Transverse colon (tissue), 4 donors: ENCODE measurements at regions not wholly inside any gene's neighbourhood (a gene's known extent, or its start where the extent isn't known, plus 50 kb on each side); places are given as distances from the start of the nearest gene placed in this dataset.

Source experiments
- DNase-seq: peaks from one replicate; pipeline ENCODE4 v3.0.0-alpha.2; 2019
- H3K27ac ChIP-seq, 4 donors: fragments of 200-600 bp; sonication (generic); 2 replicates each; pipeline ENCODE4 v1.5.1; 2016 to 2018; ENCODE audit warnings: inconsistent platforms in 4 of 4
- H3K27me3 ChIP-seq: fragments of 200-600 bp; sonication (generic); 2 replicates; pipeline ENCODE4 v1.5.1; 2017; ENCODE audit warnings: inconsistent platforms
- H3K36me3 ChIP-seq, 4 donors: fragments of 200-600 bp; sonication (generic); 2 replicates each; pipeline ENCODE4 v1.5.1; 2017 to 2019; ENCODE audit warnings: inconsistent platforms in 4 of 4
- H3K4me1 ChIP-seq, 4 donors: fragments of 200-600 bp; sonication (generic); 2 replicates each; pipeline ENCODE4 v1.5.1; 2017 to 2020; ENCODE audit warnings: inconsistent platforms in 4 of 4
- H3K4me3 ChIP-seq, 4 donors: fragments of 200-600 bp; sonication (generic); 1 replicate in 1 of 4; 2 replicates in 3 of 4; pipeline versions ENCODE4 v1.5.1 to v1.6.1; 2017 to 2019; ENCODE audit warnings: inconsistent platforms in 4 of 4
- H3K9me3 ChIP-seq, 2 donors: fragments of 200-600 bp; sonication (generic); 2 replicates each; pipeline ENCODE4 v1.5.1; 2017 to 2019; ENCODE audit warnings: inconsistent platforms in 2 of 2
- CTCF ChIP-seq, 5 experiments: fragments of 200-600 bp in 3 of 5; fragments of 450-650 bp in 2 of 5; sonication (generic) in 3 of 5; IDR thresholded peaks; 1 replicate in 2 of 5; 2 replicates in 3 of 5; pipeline ENCODE4 v1.5.1; 2016 to 2017; ENCODE audit warnings: antibody characterized with exemption in 5 of 5, inconsistent platforms in 3 of 5, mild to moderate bottlenecking in 2 of 5, moderate library complexity in 1 of 5
- EP300 ChIP-seq: sonication (generic); formaldehyde crosslinking; IDR thresholded peaks from one replicate; pipeline ENCODE4 v1.6.1; 2017; ENCODE audit warnings: antibody characterized with exemption, low read depth
- POLR2A ChIP-seq: fragments of 450-650 bp; IDR thresholded peaks from one replicate; pipeline ENCODE4 v1.6.1; 2016; ENCODE audit warnings: antibody characterized with exemption, mild to moderate bottlenecking, moderate library complexity
- POLR2AphosphoS5 ChIP-seq, 3 donors: sonication (generic); formaldehyde crosslinking; IDR thresholded peaks; one replicate each; pipeline ENCODE4 v1.6.1; 2016; ENCODE audit warnings: antibody characterized with exemption in 3 of 3
- WGBS, 2 donors: methylation state at CpG; one replicate each; pipeline ENCODE4 v1.1.5; 2018; ENCODE audit warnings: low coverage in 1 of 2; 5-methylcytosine and 5-hydroxymethylcytosine counted together
- in situ Hi-C, 4 donors: fragments of 200-750 bp; cut with MboI; loops; one replicate each; pipeline versions ENCODE4 v1.15.0 to v1.15.1; 2017; ENCODE audit warnings: low sequenced_read_pairs in 3 of 4, low pct_ligation_motif_present in 1 of 4, low pct_unique_long_range_greater_than_20kb in 1 of 4
- intact Hi-C: fragments of 100-400 bp; cut with DNase I; formaldehyde crosslinking; loops from one replicate; pipeline ENCODE4 v1.15.1; 2023; ENCODE audit warnings: low total_unique reads

GRCh38 chr9:71209890-71210289 lies 88.5 kb upstream of the TRPM3 start:
- intact Hi-C loops (no loop called here), in situ Hi-C loops (loop anchor here in 1 of 4 donors (25.0 kb wide), 1 partner anchor 102 kb away; no protein-coding TSS in a partner anchor)
- TF ChIP-seq POLR2AphosphoS5 (IDR thresholded peaks at IDR 0.05) (no peak), POLR2A (no peak), EP300 (no peak), CTCF (IDR thresholded peaks at IDR 0.05) (no peak)
- Histone ChIP-seq H3K36me3 (no peaks in the 10 kb centered on the region), H3K27me3 (no peaks in the 10 kb centered on the region), H3K27ac (no peak overlapping the region), H3K4me1 (no peaks in the 10 kb centered on the region), H3K9me3 (peaks cover 6 to 14% of the 10 kb centered on the region in 2 donors), H3K4me3 (no peak overlapping the region)
- no peak for DNase-seq
- 74% methylated on average over 7 of the region's 7 CpGs; no CpG with 5 or more reads in 1 of the 2 donors for WGBS, 2 donors

GRCh38 chr9:71202931-71203330 lies 81.5 kb upstream of the TRPM3 start:
- H3K4me3 ChIP-seq, result no peak overlapping the region
- in situ Hi-C loops (loop anchor here in 1 of 4 donors (25.0 kb wide), 1 partner anchor 109 kb away; no protein-coding TSS in a partner anchor), intact Hi-C loops (no loop called here)
- H3K27ac ChIP-seq, result no peak overlapping the region
- no peaks in the 10 kb centered on the region for H3K36me3 ChIP-seq
- H3K9me3 ChIP-seq, result no peaks in the 10 kb centered on the region
- DNase-seq, result no peak
- no peak for TF ChIP-seq CTCF (IDR thresholded peaks at IDR 0.05)
- no peak for TF ChIP-seq POLR2AphosphoS5 (IDR thresholded peaks at IDR 0.05)
- TF ChIP-seq EP300, result no peak
- no peak for TF ChIP-seq POLR2A
- H3K4me1 ChIP-seq, result no peaks in the 10 kb centered on the region
- no peaks in the 10 kb centered on the region for H3K27me3 ChIP-seq

GRCh38 chr9:71191708-71192107 lies 70.3 kb upstream of the TRPM3 start:
- H3K4me3 ChIP-seq, result no peak overlapping the region
- no peaks in the 10 kb centered on the region for H3K4me1 ChIP-seq
- H3K36me3 ChIP-seq, result no peaks in the 10 kb centered on the region
- WGBS, 2 donors, result 59 to 76% methylated on average over 3 of the region's 3 CpGs
- no peak overlapping the region for H3K27ac ChIP-seq
- no peak for TF ChIP-seq POLR2A
- no peak for TF ChIP-seq EP300
- no peak for TF ChIP-seq POLR2AphosphoS5 (IDR thresholded peaks at IDR 0.05)
- TF ChIP-seq CTCF (IDR thresholded peaks at IDR 0.05), result no peak
- H3K9me3 ChIP-seq, result no peaks in the 10 kb centered on the region
- DNase-seq, result no peak
- intact Hi-C loops (no loop called here), in situ Hi-C loops (no loop called here)
- no peaks in the 10 kb centered on the region for H3K27me3 ChIP-seq

GRCh38 chr9:71183251-71183650 lies 61.8 kb upstream of the TRPM3 start:
- Histone ChIP-seq H3K27ac (no peak overlapping the region), H3K9me3 (no peaks in the 10 kb centered on the region), H3K4me3 (no peak overlapping the region), H3K36me3 (no peaks in the 10 kb centered on the region), H3K27me3 (no peaks in the 10 kb centered on the region), H3K4me1 (peaks cover 0 to 8% (median 4%) of the 10 kb centered on the region in 4 donors)
- TF ChIP-seq POLR2AphosphoS5 (IDR thresholded peaks at IDR 0.05) (no peak), POLR2A (no peak), CTCF (IDR thresholded peaks at IDR 0.05) (no peak), EP300 (no peak)
- DNase-seq, result no peak
- in situ Hi-C loops (no loop called here), intact Hi-C loops (no loop called here)
- 67% methylated on average over 1 to 3 of the region's 3 CpGs for WGBS, 2 donors
